ENCODE measurements at regions not wholly inside any gene's neighbourhood (a gene's known extent, or its start where the extent isn't known, plus 50 kb on each side); places are given as distances from the start of the nearest gene placed in this dataset.

DNA sequence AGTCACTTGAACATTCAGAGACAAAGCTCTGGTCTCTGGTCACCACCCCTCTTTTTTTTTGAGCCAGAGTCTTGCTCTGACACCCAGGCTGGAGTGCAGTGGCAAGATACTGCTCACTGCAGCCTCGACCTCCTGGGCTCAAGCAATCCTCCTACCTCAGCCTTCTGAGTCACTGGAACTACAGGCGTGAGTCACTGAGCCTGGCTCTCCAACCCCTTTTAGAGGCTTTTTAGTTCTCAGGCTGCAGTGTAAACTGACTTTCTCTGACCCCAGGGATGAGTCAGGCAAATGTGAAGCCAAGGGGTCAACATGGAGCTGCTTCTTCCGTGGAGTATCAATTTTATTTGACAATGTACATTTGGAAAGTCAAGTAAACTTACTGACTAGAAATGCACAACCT, 229.2 kb downstream of the PTTG2 start:
- no peak for DNase-seq

DNA sequence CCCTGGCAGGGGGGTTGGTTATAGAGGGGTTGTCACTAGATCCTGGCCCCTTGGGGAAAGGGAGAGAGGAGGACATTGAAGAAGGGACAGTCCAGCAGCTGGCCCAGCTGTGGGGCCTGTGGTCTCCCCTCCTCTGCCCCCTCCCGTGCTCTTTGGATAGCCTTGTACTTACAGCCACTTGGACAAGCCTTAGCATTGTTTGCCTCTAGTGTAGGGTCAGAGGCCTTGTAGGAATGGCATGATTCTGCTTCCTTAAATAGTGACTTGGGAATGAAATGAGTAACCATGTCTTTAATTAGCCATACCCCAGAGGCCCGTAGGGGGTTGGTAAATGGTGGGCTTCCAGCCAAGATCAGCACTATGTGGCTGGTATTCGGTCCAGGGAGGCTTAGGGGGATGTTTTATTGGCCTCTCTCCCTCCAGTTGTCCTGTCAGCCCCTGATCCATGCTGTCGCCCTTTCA, 230.6 kb downstream of the PTTG2 start:
- no peak for DNase-seq

DNA sequence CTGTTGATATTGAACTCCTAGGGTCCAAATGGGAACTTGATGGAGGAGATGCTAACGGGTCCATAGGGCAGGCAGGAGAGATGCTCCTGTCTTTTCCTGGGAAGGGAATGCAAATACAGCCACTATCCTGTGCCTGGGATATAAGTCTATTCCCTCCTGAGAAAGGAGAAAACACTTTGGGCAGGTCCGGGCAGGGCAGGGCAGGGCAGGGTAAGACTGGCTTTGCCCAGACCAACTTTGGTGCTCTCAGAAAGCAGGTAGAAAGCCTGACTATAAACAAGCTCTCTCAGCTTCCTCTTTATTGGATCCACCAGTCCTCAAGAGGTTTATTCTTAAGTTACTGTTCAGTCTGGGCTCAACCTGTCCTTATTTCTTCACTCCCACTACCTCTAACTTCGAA, 232.3 kb downstream of the PTTG2 start:
- no peak for DNase-seq

DNA sequence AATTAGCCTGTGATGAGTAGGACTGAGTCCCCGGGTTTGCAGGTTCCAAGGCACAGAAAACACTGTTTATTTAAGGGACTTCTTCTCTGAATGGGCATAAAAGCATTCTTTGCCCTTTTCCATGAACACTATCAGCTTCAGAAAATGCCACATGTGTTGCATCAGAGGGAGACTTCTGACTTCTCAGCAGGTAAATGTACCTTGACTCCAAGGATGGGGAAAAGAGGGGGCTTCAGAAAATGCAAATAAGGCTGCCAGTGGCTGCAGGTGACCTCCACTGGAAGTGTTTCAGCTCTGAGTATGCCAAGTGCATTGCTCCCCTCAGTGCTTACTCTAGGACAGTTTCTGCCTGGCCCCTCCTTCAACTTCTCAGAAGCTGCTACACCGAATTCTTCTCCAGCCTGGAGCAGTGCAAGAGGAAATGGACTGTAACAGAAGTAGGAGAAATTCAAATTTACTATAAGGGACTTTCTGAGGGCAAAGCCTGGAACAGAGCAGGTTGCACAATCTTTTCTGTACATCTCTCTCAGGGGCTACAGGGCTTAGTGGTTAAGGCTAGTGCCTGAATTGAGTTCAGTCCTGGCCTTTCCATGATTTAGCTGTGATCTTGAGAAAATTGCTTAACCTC, 233.2 kb downstream of the PTTG2 start:
- DNase-seq = no peak

DNA sequence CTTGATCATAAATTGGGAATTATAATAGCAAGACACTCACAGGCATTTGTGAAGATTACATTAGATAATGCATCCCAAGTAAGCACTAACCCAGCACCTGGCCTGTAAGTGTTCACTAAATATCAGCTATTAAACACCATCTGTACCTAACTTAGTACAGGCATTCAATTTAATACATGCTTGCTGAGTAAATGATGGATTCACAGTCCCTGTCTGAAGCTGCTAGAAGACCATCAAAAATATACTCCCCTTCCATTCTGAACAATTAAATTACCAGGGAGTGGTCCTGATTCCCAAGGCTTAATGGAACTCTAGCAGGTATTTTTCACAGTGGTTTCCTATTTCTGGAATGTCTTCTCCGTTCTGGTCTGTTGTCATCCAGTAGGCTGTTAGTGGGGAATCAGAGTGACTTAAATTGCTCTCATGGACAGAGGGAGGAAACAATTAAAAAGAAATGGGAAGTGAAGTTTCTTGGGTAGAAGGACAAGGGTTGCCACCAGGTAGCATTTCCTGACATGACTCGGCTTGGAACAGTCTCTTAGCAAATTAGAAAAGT, 233.9 kb downstream of the PTTG2 start:
- no peak for DNase-seq

DNA sequence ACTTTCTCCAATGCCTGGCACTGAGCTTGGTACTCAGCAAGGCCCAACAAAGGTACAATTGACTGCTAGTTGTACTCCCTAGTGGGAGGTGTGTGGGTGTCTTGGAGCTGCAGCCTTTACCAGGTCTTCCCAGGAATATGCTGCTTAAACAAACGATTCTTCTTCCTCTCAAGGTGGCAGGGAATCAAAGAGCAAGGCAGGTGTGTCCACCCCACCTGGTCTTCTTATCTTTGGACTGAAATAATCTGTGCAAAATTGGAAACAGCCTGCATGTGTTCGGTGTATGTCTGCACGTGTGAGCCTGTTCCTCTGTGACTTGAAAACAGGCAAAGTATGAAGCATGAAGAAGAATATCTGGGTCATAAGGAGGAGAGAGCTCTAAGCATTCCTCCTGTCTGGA, 235.3 kb downstream of the PTTG2 start:
- DNase-seq = no peak

DNA sequence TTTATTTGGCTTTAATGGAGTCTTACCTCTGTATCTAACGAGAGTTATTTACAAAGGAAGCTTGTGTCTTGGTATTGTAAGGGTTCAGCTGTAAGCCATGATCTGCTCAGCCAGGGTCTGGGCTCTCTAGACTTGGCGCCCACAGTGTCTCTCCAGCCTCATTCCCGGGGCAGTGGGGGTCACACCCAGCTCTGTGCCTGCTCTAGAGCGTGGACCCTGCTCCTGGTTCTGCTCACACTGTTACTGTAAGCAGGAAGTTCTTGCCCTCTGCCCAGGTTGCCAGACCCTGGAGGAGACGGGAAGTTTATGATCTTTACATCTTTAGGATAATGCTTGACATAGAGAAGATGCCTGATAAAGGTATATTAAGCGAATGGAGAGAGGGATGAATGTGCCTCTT, 235.7 kb downstream of the PTTG2 start:
- no peak for DNase-seq

DNA sequence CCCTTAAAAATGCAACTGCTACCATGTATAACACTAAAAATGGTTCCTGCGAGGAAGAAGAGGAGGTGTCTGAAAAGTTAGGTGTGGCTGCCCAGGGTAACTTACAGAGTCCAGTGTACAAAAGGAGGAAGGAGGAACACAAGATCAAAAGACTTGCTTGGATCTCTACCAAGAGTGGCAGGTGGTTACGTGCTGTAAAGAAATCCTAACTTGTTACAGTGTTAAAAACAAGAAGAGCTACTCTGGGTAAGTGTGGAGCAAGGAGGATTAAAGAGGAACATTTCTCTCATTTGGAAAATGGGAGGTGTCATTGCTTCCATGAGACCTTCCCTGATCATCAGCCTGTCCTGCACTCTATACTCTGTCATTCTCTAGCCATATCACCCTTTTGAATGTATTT, 242.0 kb downstream of the PTTG2 start:
- no peak for DNase-seq

DNA sequence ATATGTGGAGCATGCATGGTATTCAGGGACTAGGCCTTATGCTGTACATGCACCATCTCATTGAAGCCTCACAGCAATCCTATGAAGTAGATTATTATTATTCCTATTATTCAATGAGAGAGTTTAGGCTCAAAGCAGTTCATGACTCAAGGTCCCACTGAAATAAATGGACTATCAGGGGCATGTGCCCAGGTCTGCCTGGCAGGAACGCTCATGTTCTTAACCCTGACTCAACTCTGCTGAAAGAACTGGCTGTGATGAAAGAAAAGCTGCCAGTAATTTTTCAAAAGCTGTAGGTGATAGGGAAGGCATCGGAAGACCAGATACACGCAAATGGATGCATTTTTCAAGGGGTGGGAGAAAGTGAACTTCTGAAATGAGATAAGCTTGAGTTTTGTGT, 243.4 kb downstream of the PTTG2 start:
- no peak for DNase-seq

DNA sequence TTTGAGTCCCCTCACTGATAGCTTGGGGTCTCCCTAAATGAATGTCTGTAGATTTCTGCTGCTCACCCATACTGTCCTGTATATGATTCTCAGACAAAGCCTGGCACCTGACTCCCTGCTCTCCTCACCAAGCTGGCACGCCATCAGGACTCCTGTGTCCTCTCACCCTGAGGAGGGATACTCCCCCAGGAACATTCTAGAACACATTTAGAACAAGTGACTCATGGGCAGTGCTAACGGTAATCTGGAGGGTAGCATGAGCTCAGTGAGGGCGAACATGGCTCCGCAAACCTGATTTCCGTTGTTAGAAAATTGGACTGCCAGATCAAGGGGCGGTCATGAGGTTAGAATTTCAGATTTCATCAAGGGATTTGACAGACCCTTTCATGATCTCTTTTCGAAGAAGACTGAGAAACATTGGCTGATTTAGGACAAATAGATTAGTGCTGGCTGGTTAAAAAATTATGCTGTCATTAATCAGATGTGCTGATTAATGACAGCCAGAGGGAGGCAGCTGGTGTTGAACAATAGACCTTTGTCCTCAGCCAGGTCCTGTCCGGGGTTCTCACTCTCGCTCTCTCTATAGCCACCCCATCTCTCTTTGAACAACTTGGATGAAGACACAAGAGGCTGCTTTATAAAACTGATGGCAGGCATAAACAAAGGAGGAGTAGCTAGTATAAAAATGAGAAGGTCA, 244.3 kb downstream of the PTTG2 start:
- peak; percentile 76 for DNase-seq

DNA sequence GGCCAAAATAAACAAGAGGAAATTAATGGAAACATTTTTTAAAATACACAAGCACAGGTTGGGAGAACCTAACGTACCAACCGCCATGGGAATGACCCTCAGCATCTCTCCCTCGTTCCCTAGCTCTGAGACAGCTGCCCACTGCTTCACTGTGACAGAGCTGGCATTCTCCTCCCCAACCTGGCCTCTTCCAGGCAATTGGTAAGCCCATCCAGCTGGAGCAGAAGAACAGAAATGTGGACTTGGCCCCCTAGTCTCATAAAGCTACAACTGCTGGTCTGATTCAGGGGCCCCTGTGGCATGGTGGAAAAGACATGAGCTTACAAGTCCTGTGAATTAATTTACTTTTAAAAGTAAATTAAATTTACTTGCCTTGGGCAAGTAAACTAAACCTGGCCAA, 245.1 kb downstream of the PTTG2 start:
- peak; percentile 52 for DNase-seq

DNA sequence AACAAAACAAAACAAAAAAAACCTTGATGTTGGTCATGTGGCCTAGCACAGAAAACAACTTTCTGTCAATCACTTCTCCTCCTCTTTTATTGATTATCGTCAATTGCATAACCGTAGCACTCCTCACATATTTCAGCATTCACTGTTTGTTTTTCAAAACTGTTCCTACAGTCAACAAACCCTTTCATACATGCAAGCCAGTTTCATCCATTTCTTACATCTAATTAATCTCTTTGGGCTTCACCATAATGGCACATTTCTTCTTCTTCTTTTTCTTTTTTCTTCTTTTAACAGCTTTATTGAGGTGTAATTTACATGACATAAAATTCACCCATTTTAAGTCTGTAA, 246.9 kb downstream of the PTTG2 start:
- DNase-seq = no peak

DNA sequence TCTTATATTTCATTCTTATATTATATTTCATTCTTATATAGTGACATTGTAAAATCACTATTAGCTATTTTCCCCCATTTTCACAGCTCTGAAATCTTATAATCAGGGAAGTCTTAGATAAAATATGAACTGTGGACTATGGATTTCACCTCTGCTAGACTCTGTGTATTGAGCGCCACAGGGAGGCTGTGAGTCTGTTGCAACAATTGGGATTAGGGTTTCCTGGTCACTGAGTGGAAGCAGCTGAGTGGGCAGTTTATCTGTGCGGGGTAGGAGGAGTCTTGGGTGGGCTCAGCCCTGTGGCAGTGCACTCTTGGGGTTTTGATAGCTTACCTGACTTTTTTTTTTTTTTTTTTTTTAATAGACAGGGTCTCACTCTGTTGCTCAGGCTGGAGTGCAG, 249.5 kb downstream of the PTTG2 start:
- DNase-seq = no peak

DNA sequence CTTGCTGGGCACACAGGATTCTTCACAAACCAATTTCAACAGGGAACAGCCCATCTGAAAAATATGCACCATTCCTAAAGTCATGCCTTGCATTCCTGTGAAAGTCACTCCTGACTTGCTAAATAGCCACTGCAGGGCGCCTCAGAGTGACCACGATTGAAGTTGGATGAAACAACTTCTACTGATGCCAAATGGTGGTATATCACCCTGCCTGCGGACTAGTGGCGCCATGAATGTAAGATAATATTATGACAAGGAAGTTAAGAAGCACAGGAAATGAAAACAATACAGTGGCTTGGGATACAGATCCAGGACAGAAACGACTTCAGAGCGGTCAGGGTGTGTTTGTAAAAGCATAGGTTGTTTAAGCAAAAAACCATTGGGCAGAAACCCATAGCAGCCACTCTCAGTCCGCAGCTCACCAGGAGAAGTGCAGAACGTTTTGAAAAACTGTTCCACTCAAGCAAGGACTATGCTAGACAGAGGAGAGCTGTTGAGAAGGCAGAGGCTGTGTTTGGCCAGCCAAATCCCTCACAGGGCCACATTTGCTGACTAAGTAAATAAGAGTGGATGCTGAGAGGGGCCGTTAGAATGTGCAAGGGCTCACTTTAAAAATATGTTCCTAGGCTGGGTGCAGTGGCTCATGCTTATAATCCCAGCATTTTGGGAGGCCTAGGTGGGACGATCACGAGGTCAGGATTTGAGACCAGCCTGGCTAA, 250.4 kb downstream of the PTTG2 start:
- DNase-seq = no peak

DNA sequence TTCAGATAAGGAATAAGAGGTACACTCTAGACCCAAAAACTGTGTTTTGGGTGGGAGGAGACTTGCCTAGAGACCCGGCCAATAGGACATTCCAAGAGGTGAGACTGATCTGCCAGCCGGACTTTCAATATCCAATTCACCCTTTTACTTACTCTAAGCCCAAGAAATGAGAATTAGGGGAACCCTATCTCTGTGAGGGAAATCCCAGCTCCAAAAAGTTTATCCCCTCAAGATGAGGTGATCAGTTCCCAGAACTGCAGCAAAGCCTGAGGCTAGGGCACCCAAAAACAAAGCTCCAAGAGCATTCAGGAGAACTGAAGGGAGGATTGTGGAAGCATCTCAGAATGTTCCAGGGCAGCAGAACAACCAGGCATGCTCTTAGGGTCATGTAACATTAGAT, 251.7 kb downstream of the PTTG2 start:
- DNase-seq = no peak

DNA sequence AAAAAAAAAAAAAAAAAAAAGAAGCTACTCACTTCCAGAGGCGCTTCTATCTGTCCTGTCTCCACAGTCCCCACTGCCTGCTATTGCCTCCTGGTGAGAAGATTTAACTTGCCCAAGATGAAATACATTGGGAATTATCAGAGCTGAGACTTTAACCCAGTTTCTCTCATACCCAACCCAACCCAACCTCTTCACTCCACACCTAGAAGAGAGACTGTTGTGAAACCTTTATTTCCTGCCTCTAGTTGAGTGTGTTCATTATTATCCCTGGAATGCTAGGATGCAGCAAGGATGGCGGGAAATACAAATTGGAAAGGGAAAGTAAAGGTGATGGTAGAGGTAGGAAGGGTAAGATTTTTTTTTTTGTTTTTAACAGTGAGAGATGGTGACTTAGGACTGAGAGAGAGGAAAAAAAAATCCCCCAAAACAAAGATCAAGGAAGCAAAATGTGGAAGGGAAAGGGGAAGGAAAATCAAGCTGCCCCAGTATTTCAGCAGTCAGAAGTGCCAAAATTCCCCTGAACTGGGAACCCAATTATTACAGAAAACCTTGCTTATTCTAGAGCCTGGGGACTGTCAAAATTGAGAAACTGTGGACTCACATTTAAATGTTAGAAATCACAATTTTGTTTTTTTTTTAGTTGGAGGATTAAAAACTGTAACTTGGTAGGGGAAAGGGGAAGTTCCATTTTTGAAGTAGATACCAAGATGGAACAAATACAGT, 253.0 kb downstream of the PTTG2 start:
- no peak for DNase-seq

DNA sequence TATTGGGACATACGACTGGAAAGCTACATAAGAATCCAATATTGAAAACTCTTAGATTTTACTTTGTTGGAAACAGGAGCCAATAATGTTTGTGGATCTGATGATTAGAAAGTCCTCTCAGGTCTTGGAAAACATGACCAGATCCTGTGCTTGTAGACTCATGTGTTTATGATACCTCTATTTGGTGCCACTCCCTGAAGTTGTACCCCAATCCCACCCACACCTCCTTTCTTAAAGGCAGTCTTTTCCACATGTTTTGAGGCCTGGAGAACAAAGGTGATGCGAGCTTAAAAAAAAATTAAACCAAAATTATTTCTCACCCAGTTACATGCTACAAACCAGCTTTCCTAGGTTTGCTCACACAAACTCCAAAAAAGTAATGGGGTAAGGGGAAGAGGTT, 262.7 kb downstream of the PTTG2 start:
- no peak for DNase-seq

DNA sequence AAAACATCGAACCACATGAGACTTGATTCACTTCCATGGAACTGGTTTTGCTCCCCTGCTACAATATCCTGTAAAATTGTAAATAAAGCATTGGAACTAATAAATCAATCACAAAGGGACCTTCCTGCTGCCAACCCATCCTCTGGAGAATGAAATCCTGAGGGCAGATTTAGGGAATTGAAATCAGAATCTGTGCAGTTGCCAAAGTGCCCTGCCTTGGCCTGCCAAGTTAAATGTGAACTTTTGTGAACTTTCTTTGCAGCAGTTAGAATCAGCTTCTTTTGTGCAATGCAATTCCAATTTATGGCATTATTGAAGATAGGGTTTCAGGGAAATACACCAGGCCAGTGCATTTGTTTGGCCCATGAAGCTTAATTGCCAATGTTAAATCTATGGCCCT, 263.1 kb downstream of the PTTG2 start:
- DNase-seq = no peak

DNA sequence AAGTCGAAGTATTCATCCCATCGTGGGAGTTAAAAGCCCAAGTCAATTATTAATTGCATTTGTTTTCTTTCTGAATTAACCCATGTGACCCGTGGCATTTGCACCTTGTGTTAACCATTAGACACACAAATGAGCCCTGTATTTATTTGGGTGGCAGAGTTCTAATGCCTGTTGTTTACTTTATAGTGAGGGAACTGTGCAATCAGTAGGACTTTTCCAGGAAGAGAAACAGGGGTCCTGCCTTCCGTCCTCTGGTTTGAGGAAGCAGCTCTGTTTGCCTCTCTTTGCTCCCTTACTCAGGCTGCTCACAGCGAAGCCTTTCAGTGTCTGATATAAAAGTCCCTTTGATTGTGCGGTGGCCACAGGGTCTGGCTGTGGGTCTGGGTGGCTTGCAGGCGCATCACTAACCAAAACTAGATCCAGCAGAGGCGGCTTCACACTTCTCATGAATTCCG, 263.6 kb downstream of the PTTG2 start:
- DNase-seq = no peak

DNA sequence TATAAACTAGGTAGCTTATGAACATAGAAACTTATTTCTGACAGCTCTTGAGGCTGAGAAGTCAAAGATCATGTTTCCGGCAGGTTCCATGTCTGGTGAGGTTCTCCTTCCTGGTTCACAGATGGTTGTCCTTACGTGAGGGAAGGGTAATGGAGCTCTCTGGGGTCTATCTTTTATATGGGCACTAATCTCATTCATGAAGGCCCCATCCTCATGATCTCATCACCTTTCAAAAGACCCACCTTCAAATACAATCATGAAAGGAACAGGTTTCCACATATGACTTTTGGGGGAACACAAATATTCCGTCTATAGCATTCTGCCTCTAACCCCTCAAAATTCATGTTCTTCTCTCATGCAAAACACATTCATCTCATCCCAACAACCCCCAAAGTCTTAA, 264.7 kb downstream of the PTTG2 start:
- DNase-seq = no peak

DNA sequence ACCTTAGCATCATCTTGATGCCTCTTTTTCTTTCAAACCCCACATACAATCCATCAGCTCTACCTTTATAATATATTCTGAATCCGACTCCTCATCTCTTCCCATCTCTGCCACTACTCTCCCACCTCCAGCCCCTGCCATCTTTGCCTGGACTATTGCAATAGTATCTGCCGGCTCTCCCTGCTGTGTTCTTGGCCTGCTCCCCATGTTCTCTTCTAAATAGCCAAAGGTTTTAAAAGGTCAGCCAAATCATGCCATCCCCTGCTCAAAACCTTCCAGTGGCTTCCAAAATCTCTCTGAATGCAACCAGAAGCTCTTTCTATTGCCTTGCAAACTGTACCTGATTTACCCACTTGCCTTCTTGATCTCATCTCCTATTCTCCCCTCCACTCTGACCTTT, 266.0 kb downstream of the PTTG2 start:
- DNase-seq = no peak

DNA sequence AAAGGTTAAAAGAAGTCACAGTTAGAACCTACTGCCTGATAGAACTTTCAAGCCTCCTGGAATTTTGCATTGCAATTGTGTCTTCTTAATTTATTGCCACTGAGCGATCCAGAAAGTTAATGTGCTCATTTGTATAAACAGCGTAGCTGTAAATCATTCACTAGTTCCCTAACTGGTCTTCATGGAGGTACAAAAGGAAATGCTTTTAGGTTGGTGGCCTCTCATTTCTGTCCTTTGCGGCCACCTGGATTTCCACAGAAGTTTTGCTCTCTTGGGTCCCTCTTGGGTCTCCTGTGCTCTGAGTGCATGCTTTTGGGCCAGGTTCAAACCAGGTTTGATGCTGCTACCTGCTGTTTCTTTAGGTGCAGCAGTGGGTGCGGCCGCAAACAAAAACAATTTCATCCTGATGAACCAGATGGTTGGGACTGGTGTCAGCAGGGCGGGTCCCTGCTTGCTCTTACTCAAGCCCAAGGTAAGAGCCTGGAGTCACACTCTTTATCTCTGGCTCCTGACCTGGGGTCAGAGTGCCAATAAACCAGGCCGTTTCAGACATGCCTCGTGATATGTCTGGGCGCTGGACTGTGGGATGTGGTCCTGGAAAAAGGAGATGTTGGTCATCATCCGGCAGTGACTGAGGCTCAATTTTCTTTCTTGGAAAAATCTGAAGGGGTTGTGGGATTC, 270.1 kb downstream of the PTTG2 start:
- no peak for DNase-seq
